Posterior vena cava (tissue), 2 donors: ENCODE measurements at regions not wholly inside any gene's neighbourhood (a gene's known extent, or its start where the extent isn't known, plus 50 kb on each side); places are given as distances from the start of the nearest gene placed in this dataset.

ENCODE experiments used
- DNase-seq: peaks from one replicate; pipeline ENCODE4 v3.0.0-alpha.2; 2020; ENCODE audit warnings: low spot score
- intact Hi-C, 2 donors: fragments of 100-400 bp; cut with DNase I; formaldehyde crosslinking; loops; one replicate each; pipeline versions ENCODE4 v1.14.1 to v1.14.2; 2022 to 2023
- donor health status: DM: yes; HTN: yes; CAD: no.
- donor health status: DM: yes; HTN: yes; CAD: no.

GRCh38 chr14:39841088-39841487 lies 408.9 kb upstream of the FBXO33 start:
- intact Hi-C loops = no loop called here

DNA sequence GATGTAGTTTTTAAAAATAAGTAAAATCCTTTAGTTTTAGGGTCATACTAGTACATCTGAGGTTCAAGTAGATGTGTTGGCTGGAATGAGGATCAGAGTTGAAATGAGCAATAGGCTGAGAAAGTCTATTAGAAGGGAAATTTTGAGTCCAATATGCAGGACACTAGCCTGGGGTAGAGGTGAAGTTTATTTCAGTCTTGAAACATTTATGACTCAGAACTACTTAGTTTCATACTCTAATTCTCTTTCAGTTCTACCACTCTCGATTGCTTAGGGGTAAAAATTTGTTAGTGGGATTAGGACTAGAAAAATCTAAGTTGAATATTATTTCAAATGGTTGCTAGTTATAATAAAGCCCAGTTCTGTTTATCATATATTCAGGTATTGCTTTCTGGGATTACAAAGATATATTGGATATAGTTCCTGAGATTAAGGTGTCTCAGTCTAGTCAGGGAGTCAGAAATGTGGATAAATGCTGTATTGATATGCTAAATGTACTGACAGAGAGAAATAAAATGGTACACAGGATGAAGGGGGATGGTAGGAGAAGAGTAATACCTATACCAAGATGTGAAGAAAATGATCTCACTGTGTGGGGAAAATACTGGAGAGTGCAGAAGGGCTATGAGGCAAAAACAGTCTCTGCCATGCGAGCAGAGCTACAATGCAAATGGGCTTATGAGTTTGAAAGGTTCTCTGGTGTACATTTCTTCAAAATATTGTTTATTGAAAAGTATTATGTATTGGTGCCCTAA lies 395.8 kb upstream of the FBXO33 start:
- intact Hi-C loops = no loop called here
- DNase-seq = no peak

More at GRCh38 chr14:39841088-39841487, 408.9 kb upstream of the FBXO33 start:
- DNase-seq = no peak

- intact Hi-C loops = no loop called here
- no peak for DNase-seq
Measured at GRCh38 chr14:39812532-39813320, 380.5 kb upstream of the FBXO33 start.

DNA sequence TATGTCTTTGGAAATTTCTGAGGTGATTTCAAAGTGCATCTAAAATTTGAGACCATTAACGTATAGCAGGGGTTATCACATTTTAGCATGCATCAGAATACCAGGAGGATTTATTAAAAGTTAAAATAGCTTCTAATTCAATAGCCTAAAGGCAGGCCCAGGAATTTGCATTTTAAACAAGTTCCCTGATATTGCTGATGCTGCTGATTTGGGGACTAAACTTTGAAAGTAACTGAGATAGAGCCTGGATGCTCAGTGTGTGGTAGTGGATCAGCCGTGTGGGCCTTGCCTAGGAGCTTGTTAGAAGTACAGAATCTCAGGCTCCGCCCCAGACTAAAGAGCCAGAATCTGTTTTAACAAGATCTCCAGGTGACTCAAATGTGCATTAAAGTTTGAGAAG lies 375.0 kb upstream of the FBXO33 start:
- no peak for DNase-seq
- intact Hi-C loops = no loop called here

DNA sequence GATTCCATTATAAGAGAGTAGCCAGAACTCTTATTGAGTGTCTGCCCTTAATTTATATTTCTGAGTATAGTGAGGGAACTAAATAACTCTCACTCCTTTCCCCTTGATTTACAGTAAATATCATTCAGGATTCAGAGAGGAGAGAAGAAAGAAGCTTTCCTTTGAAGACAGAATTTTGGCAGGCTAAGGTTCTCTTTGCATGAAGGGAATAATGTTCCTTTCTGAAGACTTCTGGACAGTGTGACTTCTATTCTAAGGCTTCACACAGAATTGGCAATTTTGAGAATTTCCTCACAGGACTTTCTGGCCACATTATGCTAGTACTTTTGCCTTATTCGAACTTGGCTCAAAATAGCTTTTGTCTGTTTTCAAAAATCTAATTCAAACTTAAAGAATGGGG lies 352.2 kb upstream of the FBXO33 start:
- intact Hi-C loops = no loop called here
- no peak for DNase-seq

GRCh38 chr14:39781466-39781865 lies 349.2 kb upstream of the FBXO33 start:
- no peak for DNase-seq

DNA sequence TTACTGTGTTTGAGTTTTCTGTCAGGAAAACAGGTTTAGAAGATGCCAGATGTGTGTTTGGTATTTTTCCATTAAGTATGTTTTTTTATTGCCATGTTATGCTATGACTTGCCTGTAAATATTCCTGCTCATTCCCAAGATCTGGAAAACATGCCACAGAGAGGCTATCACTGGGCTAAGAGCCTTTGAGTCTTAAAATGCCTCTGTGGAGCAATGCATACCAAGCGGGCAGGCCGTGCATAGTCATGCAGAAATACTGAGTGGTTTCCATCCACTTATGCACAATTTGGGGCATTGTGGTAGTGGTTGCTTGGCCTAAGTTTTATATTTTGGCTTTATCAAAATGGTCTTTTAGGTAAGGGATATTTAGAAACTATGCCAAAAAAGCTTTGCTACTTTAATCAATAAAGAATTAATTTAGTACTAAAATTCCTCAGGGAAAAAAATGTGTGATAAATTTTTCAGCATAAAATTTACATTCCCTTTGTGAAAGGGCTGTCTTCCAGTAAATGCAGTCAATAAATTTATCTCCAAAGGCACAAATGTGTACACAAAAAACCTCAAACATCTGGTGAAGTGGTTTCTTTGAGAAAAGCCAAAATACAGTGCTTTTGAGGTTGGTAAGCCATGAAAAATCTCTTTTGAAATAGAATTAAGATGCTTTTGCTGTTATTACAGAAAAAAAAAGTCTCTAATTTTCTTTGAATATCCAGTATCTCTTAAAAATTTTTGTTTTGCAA lies 341.3 kb upstream of the FBXO33 start:
- DNase-seq = no peak
- intact Hi-C loops = no loop called here

More at GRCh38 chr14:39781466-39781865, 349.2 kb upstream of the FBXO33 start:
- intact Hi-C loops = no loop called here

- intact Hi-C loops = no loop called here
- DNase-seq = no peak
Measured at GRCh38 chr14:39772627-39773026, 340.4 kb upstream of the FBXO33 start.

- intact Hi-C loops = no loop called here
- DNase-seq = no peak
Measured at GRCh38 chr14:39768589-39768988, 336.4 kb upstream of the FBXO33 start.

DNA sequence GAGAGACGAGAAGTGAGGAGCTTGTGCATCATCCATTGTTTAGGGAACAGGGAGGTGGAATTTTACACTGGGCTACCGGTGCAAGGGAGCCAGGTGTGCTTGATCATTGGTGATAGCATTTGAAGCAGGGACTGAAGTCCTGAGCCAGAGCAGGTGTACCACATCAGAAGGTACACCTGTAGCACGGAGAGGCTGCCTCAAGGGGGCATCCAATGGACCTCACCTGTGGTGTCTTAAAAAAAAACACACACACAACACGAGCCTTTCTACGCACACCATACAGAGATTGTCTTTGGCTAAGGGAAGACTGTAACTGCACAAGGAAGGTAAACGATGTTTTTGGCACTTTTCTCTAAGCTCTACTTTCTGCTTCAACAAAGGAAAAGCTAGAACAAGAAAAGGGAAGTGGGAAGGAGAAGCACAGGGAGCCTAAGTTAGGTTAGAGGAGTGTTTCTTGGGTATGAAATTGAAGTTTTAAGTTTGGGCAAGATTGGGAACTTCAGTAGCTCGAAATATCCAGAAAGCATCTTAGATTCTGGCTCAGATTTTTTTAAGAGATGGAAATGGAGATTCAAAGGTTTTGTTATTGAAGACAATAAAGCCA lies 334.3 kb upstream of the FBXO33 start:
- intact Hi-C loops = no loop called here
- no peak for DNase-seq

DNA sequence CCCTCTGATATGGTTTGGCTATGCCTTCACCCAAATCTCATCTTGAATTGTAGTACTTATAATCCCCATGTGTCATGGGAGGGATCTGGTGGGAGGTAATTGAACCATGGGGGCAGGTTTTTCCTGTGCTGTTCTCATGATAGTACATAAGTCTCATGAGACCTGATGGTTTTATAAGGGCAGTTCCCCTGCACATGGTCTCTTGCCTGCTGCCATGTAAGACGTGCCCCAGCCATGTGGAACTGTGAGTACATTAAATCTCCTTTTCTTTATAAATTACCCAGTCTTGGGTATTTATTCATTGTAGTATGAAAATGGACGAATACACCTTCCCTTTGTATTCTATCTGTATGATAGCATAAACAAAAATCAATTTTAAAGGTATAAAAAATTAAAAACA lies 333.4 kb upstream of the FBXO33 start:
- no peak for DNase-seq
- intact Hi-C loops = no loop called here

DNA sequence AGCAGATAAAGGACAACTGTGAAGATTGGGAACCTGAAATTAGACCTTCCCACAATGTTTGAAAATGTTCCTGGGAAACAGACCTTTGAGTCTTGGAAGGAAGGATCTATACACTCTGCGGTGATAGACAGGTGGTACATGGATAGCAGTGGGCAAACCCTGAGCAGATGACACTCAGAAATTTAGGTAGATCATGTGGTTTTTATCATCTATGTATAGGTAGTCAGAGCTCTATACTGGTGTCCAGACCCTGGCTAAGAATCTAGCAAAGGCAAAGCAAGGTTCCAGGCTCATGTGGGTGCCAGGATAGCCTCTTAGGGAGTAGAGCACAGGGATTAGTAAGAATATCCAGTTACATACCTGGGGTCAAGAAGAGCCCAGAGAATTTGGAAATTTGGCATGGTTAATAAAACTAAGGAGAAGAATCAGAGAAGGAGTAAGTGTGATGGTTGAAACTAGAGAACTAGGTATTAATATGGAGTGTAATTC lies 331.2 kb upstream of the FBXO33 start:
- intact Hi-C loops = no loop called here
- DNase-seq = no peak

DNA sequence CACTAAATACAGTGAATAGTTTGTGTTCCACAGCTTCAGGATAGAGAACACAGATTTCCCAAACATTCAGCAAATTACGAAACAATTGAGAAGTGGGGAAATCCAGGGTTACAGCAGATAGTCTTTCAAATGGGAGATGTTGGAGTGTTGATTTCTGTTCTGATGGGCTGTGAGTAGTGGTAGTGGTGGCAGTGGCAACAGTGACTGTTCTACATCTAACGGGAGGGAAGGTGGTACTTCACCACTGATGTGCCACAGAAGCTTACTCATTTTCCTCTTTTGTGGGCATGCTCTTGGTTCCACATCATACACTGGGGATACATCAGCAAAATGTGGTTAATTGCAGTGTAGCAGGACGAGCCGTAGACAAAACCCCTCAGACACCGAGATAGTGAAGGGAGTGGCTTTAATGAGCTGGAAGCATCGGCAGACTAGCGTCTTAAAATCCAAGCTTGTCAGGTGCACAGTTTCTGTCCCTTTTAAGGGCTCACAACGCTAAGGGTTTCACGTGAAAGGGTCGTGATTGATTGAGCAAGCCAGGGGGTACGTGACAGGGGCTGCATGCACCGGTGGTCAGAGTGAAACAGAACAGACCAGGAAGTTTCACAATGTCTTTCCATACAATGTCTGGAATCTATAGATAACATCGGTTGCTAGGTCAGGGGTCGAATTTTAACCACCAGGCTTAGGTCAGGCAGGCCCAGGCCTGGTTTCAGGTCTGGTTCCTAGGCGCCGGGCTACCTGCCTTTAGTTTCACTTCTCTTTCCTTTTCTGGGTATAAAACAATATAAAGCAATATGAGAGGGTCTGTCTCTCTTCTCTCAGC lies 330.6 kb upstream of the FBXO33 start:
- intact Hi-C loops = no loop called here
- no peak for DNase-seq

GRCh38 chr14:39755269-39755878 lies 323.1 kb upstream of the FBXO33 start:
- DNase-seq = no peak
- intact Hi-C loops = no loop called here

DNA sequence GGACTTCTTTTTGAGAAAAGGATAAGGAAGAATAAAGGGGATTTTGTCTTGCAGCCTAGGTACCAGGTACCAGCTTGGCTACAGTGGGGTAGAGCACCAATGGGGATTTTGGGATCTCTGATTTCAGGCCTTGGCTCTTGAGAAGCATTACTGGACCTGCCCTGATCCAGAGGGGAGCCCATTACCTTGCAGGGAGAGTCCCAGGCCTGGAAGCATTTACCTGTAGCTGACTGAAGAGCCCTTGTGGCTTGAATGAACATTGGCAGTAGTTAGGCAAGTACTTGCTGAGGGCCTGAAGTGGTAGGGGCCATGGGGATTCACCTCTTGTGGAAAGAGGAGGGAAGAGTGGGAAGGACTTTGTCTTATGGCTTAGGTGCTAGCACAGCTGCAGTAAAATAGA lies 308.2 kb upstream of the FBXO33 start:
- intact Hi-C loops = no loop called here
- no peak for DNase-seq

- intact Hi-C loops = no loop called here
Measured at GRCh38 chr14:39739796-39740195, 307.6 kb upstream of the FBXO33 start.

GRCh38 chr14:39734306-39734705 lies 302.1 kb upstream of the FBXO33 start:
- intact Hi-C loops = no loop called here
- no peak for DNase-seq

More at GRCh38 chr14:39739796-39740195, 307.6 kb upstream of the FBXO33 start:
- no peak for DNase-seq

GRCh38 chr14:39733741-39734140 lies 301.5 kb upstream of the FBXO33 start:
- DNase-seq = no peak
- intact Hi-C loops = loop anchor here in 1 of 2 donors (2.0 kb wide), 1 partner anchor 47 kb away; no protein-coding TSS in a partner anchor
